Fibroblast of the aortic adventitia (primary cell): ENCODE measurements at regions not wholly inside any gene's neighbourhood (a gene's known extent, or its start where the extent isn't known, plus 50 kb on each side); places are given as distances from the start of the nearest gene placed in this dataset.

Experiments used
- DNase-seq: peaks from one replicate; pipeline ENCODE4 v3.0.0-alpha.2; 2010; ENCODE audit warnings: low read depth
- H3K4me3 ChIP-seq: 2 replicates; pipeline ENCODE4 v1.5.1; 2011; ENCODE audit warnings: low read depth, mild to moderate bottlenecking, control low read depth, low read length, moderate library complexity
- TF ChIP-seq, protein P1 (sequence below): IDR thresholded peaks from 2 replicates; pipeline ENCODE4 v1.5.1; 2011; ENCODE audit warnings: mild to moderate bottlenecking, low read length, control low read depth, inconsistent platforms; ENCODE audit not compliant: insufficient read depth

DNA sequence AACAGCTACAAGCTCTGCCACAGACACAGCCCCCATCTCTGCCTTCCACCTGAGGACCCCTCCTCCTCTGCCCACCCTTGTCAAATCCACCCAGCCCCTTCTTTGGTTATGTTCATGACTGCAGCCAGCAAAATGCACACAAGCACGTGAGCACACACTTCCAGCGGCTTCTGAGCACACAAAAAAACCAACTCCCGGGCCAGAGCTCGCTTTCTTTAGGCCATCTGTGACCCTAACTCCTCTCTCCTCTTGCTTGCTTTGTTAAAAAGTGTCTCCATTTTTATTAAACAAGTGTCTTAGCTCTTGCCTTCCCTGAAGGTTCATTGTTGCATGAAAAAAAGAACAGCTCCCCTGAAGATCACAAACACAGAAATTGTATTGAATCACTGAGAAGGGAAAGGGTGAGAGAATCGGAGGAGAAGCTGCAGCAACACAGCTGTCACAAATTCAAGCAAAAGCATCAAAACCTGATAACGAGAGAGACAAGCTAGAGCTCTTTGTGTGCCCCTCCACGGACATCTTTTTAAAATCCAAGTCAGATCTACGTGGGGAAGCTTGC, 142.1 kb downstream of the CD83 start:
- H3K4me3 ChIP-seq = no peak overlapping the region
- no peak for DNase-seq
- TF ChIP-seq, protein P1, sequence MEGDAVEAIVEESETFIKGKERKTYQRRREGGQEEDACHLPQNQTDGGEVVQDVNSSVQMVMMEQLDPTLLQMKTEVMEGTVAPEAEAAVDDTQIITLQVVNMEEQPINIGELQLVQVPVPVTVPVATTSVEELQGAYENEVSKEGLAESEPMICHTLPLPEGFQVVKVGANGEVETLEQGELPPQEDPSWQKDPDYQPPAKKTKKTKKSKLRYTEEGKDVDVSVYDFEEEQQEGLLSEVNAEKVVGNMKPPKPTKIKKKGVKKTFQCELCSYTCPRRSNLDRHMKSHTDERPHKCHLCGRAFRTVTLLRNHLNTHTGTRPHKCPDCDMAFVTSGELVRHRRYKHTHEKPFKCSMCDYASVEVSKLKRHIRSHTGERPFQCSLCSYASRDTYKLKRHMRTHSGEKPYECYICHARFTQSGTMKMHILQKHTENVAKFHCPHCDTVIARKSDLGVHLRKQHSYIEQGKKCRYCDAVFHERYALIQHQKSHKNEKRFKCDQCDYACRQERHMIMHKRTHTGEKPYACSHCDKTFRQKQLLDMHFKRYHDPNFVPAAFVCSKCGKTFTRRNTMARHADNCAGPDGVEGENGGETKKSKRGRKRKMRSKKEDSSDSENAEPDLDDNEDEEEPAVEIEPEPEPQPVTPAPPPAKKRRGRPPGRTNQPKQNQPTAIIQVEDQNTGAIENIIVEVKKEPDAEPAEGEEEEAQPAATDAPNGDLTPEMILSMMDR = no peak

DNA sequence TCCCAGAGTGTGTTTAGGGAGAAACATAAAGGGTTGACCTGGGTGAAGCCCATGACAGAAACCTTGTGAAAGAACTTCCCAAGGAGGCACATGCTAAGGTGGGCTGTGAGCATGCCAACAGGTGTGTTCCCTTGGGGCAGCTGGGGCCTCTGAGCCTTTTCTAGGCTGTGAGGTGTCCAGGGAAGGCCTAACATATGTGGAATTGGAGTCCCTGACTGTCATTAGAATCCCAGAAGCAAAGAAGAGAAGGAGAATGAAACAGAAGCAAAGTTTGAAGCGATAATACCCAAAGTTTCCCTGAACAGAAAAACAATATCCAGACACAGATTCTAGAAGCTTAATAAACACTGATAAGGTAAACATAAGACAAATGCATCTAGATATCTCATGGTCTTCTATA, 143.3 kb downstream of the CD83 start:
- DNase-seq = no peak
- TF ChIP-seq, protein P1 = no peak
- H3K4me3 ChIP-seq = no peak overlapping the region

DNA sequence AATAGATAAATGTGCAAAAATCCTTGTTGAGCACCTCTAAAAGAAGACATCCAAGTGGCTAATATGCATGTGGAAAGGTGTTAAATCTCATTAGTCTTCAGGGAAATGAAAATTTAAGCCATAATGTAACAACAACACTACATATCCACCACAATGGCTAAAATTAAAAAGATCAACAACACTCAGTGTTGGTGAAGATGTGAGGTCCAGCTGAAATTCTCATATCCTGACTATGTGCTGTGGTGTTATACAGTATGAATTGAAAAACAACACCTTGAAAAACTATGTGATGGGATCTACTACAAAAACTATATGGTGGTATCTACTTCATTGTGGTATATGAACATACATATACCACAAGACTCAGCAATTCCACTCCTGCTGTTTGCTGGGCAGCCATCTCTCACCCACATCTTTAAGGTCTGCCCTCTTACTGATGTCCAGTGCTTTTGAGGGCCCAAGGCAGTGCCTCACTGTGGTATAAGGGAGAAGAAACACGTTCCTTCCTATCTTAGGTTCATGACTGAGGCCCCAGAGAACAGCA, 146.4 kb downstream of the CD83 start:
- TF ChIP-seq, protein P1 = no peak
- H3K4me3 ChIP-seq = no peak overlapping the region
- DNase-seq = no peak

DNA sequence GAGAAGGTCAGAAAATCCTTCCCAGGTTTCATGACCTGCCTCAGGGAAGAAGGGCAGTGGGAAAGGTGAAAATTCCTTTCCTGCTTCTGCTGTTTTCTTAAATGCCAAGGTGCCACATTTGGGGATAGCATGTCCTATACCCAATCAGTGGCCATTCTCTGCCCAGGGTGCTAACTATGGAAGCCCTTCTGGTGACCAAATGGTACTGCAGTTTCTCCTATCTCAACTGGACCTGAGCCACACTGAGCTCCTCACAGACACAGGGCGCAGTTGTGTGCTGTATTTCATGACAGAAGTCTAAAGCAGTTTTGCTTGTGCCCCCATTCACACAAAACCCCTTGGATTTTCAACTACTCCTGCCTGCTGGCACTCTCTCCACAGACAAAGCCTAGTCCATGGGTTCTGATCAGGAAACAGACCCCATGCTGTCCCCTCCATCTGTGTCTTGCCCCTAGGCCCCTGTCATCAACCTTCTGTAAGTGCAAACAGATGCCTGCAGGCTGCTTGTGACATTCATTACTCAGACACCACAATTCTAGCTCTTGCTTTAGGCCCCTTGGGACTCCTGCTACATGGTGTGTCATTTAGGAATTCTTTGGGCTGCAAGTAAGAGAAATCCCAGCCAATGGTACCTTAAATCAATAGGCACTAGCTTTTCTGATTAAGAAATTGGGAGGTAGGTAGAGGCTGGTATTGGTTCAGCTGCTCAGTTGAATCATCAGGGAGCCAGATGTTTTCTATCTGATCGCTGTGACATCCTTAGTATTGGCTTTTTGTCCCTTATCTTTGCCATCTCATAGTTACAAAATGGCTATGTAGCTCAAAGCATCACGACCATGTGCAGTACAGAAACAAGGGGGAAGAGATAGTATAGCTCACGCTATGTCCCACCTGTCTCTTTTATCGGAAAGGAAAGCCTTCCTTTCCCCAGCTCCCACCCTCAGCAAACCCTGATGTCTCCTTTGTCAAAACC, 147.8 kb downstream of the CD83 start:
- no peak for DNase-seq
- TF ChIP-seq, protein P1 = no peak

DNA sequence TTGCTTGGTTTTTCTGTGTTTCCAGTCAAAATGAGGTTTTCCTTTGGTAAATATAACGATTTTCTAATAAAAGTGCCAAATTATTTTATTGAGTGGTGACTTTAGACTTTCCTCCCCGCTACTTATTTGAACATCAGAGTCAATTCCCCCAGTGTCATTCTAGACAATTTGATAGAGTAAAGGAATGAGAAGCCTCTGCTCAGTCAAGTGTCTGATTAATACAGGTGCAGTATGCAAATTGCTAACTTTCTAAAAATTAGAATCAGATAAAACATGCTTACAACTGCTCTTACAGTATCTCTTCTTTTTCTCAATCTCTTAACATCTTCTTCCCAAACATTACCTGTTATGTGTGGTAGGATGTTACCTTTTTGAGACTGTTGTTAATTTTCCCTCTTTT, 148.7 kb downstream of the CD83 start:
- no peak overlapping the region for H3K4me3 ChIP-seq
- no peak for DNase-seq
- TF ChIP-seq, protein P1 = no peak

More for the DNA sequence above, 147.8 kb downstream of the CD83 start:
- H3K4me3 ChIP-seq = no peak overlapping the region

DNA sequence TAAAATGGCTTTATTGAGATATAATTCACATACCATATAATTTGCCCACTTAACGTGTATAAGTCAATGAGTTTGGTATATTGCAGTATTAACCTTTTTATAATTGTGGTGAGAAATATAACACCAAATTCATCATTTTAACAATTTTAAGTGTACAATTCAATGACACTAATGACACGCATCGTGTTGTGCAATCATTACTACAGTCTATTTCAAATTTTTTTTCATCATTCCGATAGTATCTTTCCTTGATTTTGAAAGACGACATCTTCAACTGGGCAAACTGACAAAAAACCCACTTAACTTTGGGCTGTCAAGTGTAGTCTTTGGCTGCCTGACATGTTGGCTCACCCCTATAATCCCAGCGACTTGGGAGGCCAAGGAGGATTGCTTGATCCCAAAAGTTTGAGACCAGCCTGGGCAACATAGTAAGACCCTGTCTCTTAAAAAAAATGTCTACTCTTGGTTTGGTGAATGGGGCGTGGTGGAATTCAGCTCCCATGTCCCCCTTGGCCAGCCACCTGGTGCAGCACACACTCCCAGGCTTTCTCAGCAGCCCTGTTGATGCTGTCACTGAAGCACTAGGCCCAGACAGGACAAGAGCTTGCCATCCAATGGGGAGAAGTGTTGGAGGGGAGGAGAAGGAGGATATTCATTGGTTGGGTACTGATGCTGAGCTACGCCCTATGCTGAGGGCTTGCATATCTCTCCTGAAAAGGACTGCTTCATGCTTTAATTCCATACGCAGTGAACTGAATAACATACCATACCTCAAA, 150.5 kb downstream of the CD83 start:
- no peak overlapping the region for H3K4me3 ChIP-seq
- TF ChIP-seq, protein P1 = no peak
- DNase-seq = no peak
